ENCODE measurements at regions not wholly inside any gene's neighbourhood (a gene's known extent, or its start where the extent isn't known, plus 50 kb on each side); places are given as distances from the start of the nearest gene placed in this dataset.

- Histone ChIP-seq H3K4me3 (ENCODE audit: low read length) (no peak overlapping the region), H3K27ac (ENCODE audit: low read length) (no peak overlapping the region), H3K27me3 (ENCODE audit: insufficient read depth, low read length) (no peaks in the 10 kb centered on the region), H3K9ac (ENCODE audit: low read depth, low read length) (no peak overlapping the region), H3K36me3 (ENCODE audit: insufficient read depth, low read depth, low read length) (no peaks in the 10 kb centered on the region), H3K9me3 (ENCODE audit: insufficient read depth, low read depth, low read length) (no peaks in the 10 kb centered on the region), H3K4me1 (ENCODE audit: insufficient read depth, low read length) (peaks cover 18% of the 10 kb centered on the region)
Measured at GRCh38 chr15:66832664-66833063, 130.6 kb downstream of the SMAD6 start.

GRCh38 chr15:66833371-66833770 is 131.3 kb downstream of the SMAD6 start:
- H3K4me1 ChIP-seq (ENCODE audit: insufficient read depth, low read length), result peaks cover 12% of the 10 kb centered on the region
- H3K27ac ChIP-seq (ENCODE audit: low read length), result no peak overlapping the region
- no peak overlapping the region for H3K4me3 ChIP-seq (ENCODE audit: low read length)

GRCh38 chr15:66833803-66834202 is 131.8 kb downstream of the SMAD6 start:
- Histone ChIP-seq H3K27ac (ENCODE audit: low read length) (no peak overlapping the region), H3K4me3 (ENCODE audit: low read length) (no peak overlapping the region), H3K9me3 (ENCODE audit: insufficient read depth, low read depth, low read length) (no peaks in the 10 kb centered on the region), H3K9ac (ENCODE audit: low read depth, low read length) (no peak overlapping the region), H3K27me3 (ENCODE audit: insufficient read depth, low read length) (no peaks in the 10 kb centered on the region), H3K36me3 (ENCODE audit: insufficient read depth, low read depth, low read length) (no peaks in the 10 kb centered on the region), H3K4me1 (ENCODE audit: insufficient read depth, low read length) (peaks cover 12% of the 10 kb centered on the region)

More at GRCh38 chr15:66833371-66833770, 131.3 kb downstream of the SMAD6 start:
- Histone ChIP-seq H3K9ac (ENCODE audit: low read depth, low read length) (no peak overlapping the region), H3K36me3 (ENCODE audit: insufficient read depth, low read depth, low read length) (no peaks in the 10 kb centered on the region), H3K27me3 (ENCODE audit: insufficient read depth, low read length) (no peaks in the 10 kb centered on the region), H3K9me3 (ENCODE audit: insufficient read depth, low read depth, low read length) (no peaks in the 10 kb centered on the region)

GRCh38 chr15:66834881-66835878 is 133.1 kb downstream of the SMAD6 start:
- Histone ChIP-seq H3K9ac (ENCODE audit: low read depth, low read length) (no peak overlapping the region), H3K9me3 (ENCODE audit: insufficient read depth, low read depth, low read length) (no peaks in the 10 kb centered on the region), H3K27ac (ENCODE audit: low read length) (no peak overlapping the region), H3K4me3 (ENCODE audit: low read length) (no peak overlapping the region), H3K4me1 (ENCODE audit: insufficient read depth, low read length) (peaks cover 12% of the 10 kb centered on the region), H3K36me3 (ENCODE audit: insufficient read depth, low read depth, low read length) (no peaks in the 10 kb centered on the region), H3K27me3 (ENCODE audit: insufficient read depth, low read length) (no peaks in the 10 kb centered on the region)

GRCh38 chr15:66836231-66837030 is 134.4 kb downstream of the SMAD6 start:
- H3K4me1 ChIP-seq (ENCODE audit: insufficient read depth, low read length), result peaks cover 12% of the 10 kb centered on the region
- H3K36me3 ChIP-seq (ENCODE audit: insufficient read depth, low read depth, low read length), result no peaks in the 10 kb centered on the region
- no peak overlapping the region for H3K9ac ChIP-seq (ENCODE audit: low read depth, low read length)
- peaks cover 10% of the 10 kb centered on the region for H3K27me3 ChIP-seq (ENCODE audit: insufficient read depth, low read length)
- no peak overlapping the region for H3K27ac ChIP-seq (ENCODE audit: low read length)
- H3K9me3 ChIP-seq (ENCODE audit: insufficient read depth, low read depth, low read length), result no peaks in the 10 kb centered on the region
- H3K4me3 ChIP-seq (ENCODE audit: low read length), result no peak overlapping the region

GRCh38 chr15:66838202-66838601 is 136.2 kb downstream of the SMAD6 start:
- H3K27ac ChIP-seq (ENCODE audit: low read length), result no peak overlapping the region
- no peak overlapping the region for H3K4me3 ChIP-seq (ENCODE audit: low read length)
- H3K27me3 ChIP-seq (ENCODE audit: insufficient read depth, low read length), result peaks cover 25% of the 10 kb centered on the region
- H3K9ac ChIP-seq (ENCODE audit: low read depth, low read length), result no peak overlapping the region
- peaks cover 15% of the 10 kb centered on the region for H3K4me1 ChIP-seq (ENCODE audit: insufficient read depth, low read length)
- no peaks in the 10 kb centered on the region for H3K9me3 ChIP-seq (ENCODE audit: insufficient read depth, low read depth, low read length)
- H3K36me3 ChIP-seq (ENCODE audit: insufficient read depth, low read depth, low read length), result no peaks in the 10 kb centered on the region

GRCh38 chr15:66838671-66839239 is 136.7 kb downstream of the SMAD6 start:
- H3K36me3 ChIP-seq (ENCODE audit: insufficient read depth, low read depth, low read length), result no peaks in the 10 kb centered on the region
- H3K27ac ChIP-seq (ENCODE audit: low read length), result no peak overlapping the region
- H3K9ac ChIP-seq (ENCODE audit: low read depth, low read length), result no peak overlapping the region
- peaks cover 31% of the 10 kb centered on the region for H3K27me3 ChIP-seq (ENCODE audit: insufficient read depth, low read length)
- peaks cover 15% of the 10 kb centered on the region for H3K4me1 ChIP-seq (ENCODE audit: insufficient read depth, low read length)
- no peaks in the 10 kb centered on the region for H3K9me3 ChIP-seq (ENCODE audit: insufficient read depth, low read depth, low read length)
- H3K4me3 ChIP-seq (ENCODE audit: low read length), result no peak overlapping the region

GRCh38 chr15:66839506-66840112 is 137.6 kb downstream of the SMAD6 start:
- Histone ChIP-seq H3K4me3 (ENCODE audit: low read length) (no peak overlapping the region), H3K4me1 (ENCODE audit: insufficient read depth, low read length) (peaks cover 11% of the 10 kb centered on the region; the same call in 1 of the 2 replicates), H3K36me3 (ENCODE audit: insufficient read depth, low read depth, low read length) (no peaks in the 10 kb centered on the region), H3K27ac (ENCODE audit: low read length) (no peak overlapping the region), H3K27me3 (ENCODE audit: insufficient read depth, low read length) (peaks cover 39% of the 10 kb centered on the region), H3K9ac (ENCODE audit: low read depth, low read length) (no peak overlapping the region), H3K9me3 (ENCODE audit: insufficient read depth, low read depth, low read length) (no peaks in the 10 kb centered on the region)

GRCh38 chr15:66840615-66841390 is 138.8 kb downstream of the SMAD6 start:
- Histone ChIP-seq H3K4me1 (ENCODE audit: insufficient read depth, low read length) (0 out of 2 replicates have a peak, but pooled peaks cover 3% of the 10 kb centered on the region), H3K27me3 (ENCODE audit: insufficient read depth, low read length) (peaks cover 40% of the 10 kb centered on the region), H3K4me3 (ENCODE audit: low read length) (no peak overlapping the region), H3K9me3 (ENCODE audit: insufficient read depth, low read depth, low read length) (no peaks in the 10 kb centered on the region), H3K36me3 (ENCODE audit: insufficient read depth, low read depth, low read length) (no peaks in the 10 kb centered on the region), H3K27ac (ENCODE audit: low read length) (no peak overlapping the region), H3K9ac (ENCODE audit: low read depth, low read length) (no peak overlapping the region)

GRCh38 chr15:66841953-66842681 is 140.1 kb downstream of the SMAD6 start:
- no peaks in the 10 kb centered on the region for H3K9me3 ChIP-seq (ENCODE audit: insufficient read depth, low read depth, low read length)
- H3K9ac ChIP-seq (ENCODE audit: low read depth, low read length), result no peak overlapping the region
- H3K4me3 ChIP-seq (ENCODE audit: low read length), result peak overlapping the region; percentile 55; the same call in 1 of the 2 replicates
- no peak overlapping the region for H3K27ac ChIP-seq (ENCODE audit: low read length)
- H3K36me3 ChIP-seq (ENCODE audit: insufficient read depth, low read depth, low read length), result no peaks in the 10 kb centered on the region
- H3K27me3 ChIP-seq (ENCODE audit: insufficient read depth, low read length), result peaks cover 40% of the 10 kb centered on the region
- H3K4me1 ChIP-seq (ENCODE audit: insufficient read depth, low read length), result 0 out of 2 replicates have a peak, but pooled peaks cover 3% of the 10 kb centered on the region
